ENCODE measurements at regions not wholly inside any gene's neighbourhood (a gene's known extent, or its start where the extent isn't known, plus 50 kb on each side); places are given as distances from the start of the nearest gene placed in this dataset.

DNA sequence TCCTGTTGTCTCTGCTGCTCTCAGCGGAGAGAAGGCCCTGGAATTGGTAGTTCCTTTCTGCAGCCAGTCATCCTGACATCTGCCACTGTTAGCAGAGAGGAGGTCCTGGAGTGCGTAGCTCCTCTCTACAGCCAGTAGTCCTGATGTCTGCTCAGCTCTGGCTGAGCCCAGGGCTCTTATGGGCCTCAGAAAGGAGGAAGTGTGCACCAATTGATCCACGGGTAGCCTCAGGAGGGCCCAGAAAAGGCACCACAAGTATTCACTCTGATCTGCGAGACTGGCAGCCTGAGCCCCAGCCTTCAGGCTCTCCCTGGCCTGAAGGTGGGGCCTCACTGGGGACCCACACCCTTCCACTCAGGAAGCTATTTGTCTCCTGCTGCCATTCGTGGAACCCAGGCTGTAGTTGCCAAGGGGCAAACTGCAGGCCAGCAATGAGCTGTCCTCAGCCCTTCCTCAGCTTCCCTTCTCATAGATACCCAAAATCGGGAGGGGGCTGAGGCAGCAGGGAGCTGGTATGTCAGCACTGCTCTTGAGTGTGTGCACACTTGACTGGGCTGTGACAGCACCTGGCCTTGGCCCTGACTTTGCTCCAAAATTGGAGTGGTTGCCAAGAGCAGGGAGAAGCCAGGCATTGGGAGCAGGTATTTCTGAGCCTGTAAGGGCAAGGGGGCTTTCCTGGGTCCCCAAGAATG lies 1049.5 kb upstream of the ACO1 start:
- TF ChIP-seq, protein P1, sequence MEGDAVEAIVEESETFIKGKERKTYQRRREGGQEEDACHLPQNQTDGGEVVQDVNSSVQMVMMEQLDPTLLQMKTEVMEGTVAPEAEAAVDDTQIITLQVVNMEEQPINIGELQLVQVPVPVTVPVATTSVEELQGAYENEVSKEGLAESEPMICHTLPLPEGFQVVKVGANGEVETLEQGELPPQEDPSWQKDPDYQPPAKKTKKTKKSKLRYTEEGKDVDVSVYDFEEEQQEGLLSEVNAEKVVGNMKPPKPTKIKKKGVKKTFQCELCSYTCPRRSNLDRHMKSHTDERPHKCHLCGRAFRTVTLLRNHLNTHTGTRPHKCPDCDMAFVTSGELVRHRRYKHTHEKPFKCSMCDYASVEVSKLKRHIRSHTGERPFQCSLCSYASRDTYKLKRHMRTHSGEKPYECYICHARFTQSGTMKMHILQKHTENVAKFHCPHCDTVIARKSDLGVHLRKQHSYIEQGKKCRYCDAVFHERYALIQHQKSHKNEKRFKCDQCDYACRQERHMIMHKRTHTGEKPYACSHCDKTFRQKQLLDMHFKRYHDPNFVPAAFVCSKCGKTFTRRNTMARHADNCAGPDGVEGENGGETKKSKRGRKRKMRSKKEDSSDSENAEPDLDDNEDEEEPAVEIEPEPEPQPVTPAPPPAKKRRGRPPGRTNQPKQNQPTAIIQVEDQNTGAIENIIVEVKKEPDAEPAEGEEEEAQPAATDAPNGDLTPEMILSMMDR (IDR thresholded peaks at IDR 0.05; ENCODE audit: low read depth, low read length) = no peak
- no peaks in the 10 kb centered on the region for H3K27me3 ChIP-seq

DNA sequence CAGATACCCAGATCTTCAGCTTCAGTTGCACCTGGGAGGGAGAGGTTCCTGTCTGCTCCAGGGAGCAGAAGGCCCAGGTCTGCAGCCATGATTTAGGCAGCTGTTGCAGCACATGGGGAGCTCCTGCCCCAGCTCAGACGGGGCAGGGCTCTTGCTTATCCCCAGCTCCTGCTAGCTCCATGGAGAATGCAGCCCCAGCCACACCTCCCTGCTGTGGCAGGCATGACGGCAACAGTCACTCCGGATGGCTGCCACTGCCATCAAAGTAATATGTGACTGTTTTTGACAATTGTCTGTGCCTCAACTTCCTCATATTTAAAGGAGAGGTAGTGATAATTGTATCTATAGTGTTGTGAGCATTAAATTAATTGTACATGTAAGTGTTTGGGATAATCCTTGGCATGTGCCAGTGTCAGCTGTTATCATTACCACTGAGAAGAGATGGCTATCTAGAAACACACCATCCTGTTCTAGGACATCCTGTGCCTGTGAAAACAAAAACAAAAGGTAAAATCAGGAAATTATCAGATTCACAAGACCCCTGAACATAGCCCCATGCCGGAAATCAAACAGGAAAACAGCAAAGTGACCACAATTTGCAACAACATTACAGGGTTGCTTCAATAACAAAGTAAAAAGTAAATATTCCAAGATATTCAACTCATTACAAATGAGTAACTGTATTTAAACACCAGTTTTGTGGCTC lies 1048.8 kb upstream of the ACO1 start:
- TF ChIP-seq, protein P1 (IDR thresholded peaks at IDR 0.05; ENCODE audit: low read depth, low read length) = no peak
- no peak overlapping the region for H3K4me3 ChIP-seq (ENCODE audit: low read depth, low read length)
- H3K9me3 ChIP-seq = no peaks in the 10 kb centered on the region
- H3K36me3 ChIP-seq = no peaks in the 10 kb centered on the region
- no peak for DNase-seq
- H3K27me3 ChIP-seq = no peaks in the 10 kb centered on the region
- H3K4me1 ChIP-seq = 0 out of 2 replicates have a peak, but pooled peaks cover 4% of the 10 kb centered on the region

More for the DNA sequence above, 1049.5 kb upstream of the ACO1 start:
- H3K4me3 ChIP-seq (ENCODE audit: low read depth, low read length) = no peak overlapping the region
- H3K4me1 ChIP-seq = 0 out of 2 replicates have a peak, but pooled peaks cover 4% of the 10 kb centered on the region
- no peak for DNase-seq
- no peaks in the 10 kb centered on the region for H3K9me3 ChIP-seq
- H3K36me3 ChIP-seq = no peaks in the 10 kb centered on the region

DNA sequence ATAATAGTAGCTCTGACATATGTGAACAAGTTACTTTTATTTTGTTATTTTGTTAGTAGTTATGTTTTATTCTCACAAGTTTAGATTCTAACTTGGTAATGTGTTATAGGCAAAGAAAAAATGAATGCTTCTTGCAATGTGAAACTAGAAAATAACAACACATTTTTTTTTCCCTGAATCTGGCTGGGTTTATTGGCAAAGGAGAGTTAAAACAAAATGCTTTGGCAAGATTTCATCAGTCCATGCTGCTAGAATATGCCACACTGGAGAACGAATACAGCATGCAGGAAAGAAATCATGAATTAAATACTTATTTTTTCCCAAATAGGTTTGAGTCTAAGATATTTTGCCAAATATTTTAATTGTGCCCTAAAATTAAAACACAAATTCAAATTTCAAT lies 1048.1 kb upstream of the ACO1 start:
- TF ChIP-seq, protein P1 (IDR thresholded peaks at IDR 0.05; ENCODE audit: low read depth, low read length) = no peak
- Histone ChIP-seq H3K36me3 (no peaks in the 10 kb centered on the region), H3K27me3 (no peaks in the 10 kb centered on the region), H3K4me1 (0 out of 2 replicates have a peak, but pooled peaks cover 4% of the 10 kb centered on the region), H3K9me3 (no peaks in the 10 kb centered on the region), H3K4me3 (ENCODE audit: low read depth, low read length) (no peak overlapping the region)
- DNase-seq = no peak

DNA sequence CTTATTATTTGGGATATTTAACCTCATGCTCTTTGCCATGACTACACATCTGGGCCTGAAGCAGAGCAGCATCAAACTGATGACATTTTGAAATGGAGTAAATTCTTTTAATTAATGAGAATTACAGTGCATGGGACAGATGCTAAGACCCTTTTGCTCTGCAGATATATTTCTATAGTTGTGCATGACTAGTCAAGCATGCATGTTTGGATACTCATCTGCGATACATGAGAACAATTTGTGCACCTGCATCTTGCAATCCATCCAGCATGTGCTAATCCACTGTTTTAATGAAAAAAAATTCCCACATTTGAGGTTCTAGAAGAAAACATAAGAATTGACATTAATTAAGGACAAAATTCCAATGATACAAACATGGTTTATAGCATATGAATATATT lies 1047.6 kb upstream of the ACO1 start:
- no peak for DNase-seq
- Histone ChIP-seq H3K36me3 (no peaks in the 10 kb centered on the region), H3K9me3 (no peaks in the 10 kb centered on the region), H3K4me3 (ENCODE audit: low read depth, low read length) (no peak overlapping the region), H3K27me3 (no peaks in the 10 kb centered on the region), H3K4me1 (peaks cover 5% of the 10 kb centered on the region; the same call in 1 of the 2 replicates)
- TF ChIP-seq, protein P1 (IDR thresholded peaks at IDR 0.05; ENCODE audit: low read depth, low read length) = no peak

DNA sequence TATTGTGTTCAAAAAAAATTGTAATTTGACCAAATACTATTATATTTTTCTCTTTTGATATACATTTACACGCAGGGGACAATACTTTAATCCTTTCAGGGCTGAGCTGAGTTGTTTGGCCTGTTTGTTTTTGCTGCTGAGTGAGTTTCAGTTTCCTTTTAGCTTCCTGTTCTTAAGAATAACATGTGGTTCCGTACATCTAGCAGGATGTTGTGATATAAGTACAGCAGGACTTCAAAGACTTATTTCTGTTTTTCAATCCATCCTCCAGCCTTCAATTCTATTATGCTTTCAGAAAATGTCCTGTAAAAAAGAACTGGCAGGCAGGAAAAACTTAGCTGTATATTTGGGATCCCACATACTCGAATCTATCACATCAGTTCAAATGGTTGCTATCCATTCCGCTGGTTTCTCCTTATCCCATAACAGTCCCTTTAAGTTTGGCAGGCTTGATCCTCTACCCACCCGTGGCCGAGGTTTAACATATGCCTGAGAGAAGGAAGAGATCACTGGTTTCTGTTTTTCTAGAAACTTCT lies 1037.3 kb upstream of the ACO1 start:
- H3K4me1 ChIP-seq = peaks cover under 1% of the 10 kb centered on the region; the same call in 1 of the 2 replicates
- TF ChIP-seq, protein P1 (IDR thresholded peaks at IDR 0.05; ENCODE audit: low read depth, low read length) = no peak
- no peak overlapping the region for H3K4me3 ChIP-seq (ENCODE audit: low read depth, low read length)
- no peaks in the 10 kb centered on the region for H3K27me3 ChIP-seq
- no peaks in the 10 kb centered on the region for H3K36me3 ChIP-seq
- no peak for DNase-seq
- H3K9me3 ChIP-seq = no peaks in the 10 kb centered on the region
